ENCODE measurements at regions not wholly inside any gene's neighbourhood (a gene's known extent, or its start where the extent isn't known, plus 50 kb on each side); places are given as distances from the start of the nearest gene placed in this dataset.

- DNase-seq (ENCODE audit: low read depth in 2 of 2), result peak in 1 of 2 donors; percentile 51
- TF ChIP-seq CTCF (IDR thresholded peaks at IDR 0.05; ENCODE audit: low read depth, low read length), result no peak
- H3K4me3 ChIP-seq (replicated peaks in 1 of 2; ENCODE audit: low read depth in 2 of 2, low read length in 2 of 2), result no peak overlapping the region
Measured at GRCh38 chr5:8500426-8500825, 631.5 kb downstream of the MTRR start.

DNA sequence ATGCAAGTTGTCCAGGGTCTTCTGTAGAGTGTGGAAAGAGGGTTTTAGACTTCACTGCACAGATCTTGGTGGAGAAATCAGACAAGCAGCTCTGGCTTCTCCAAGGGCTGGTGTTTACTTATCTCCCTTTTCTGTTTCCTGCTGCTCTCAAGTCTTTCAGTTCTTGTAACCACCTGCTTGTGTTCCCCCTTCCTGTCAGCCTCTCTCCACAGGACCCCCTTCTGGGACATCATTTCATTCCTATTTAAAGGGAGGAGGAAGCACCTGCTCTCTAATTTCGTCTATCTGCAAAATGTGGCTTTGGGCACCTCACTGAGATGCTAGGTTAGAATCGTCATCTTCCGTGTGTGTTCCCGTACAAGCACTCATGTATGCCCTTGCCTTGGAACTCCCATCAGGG lies 636.2 kb downstream of the MTRR start:
- no peak for TF ChIP-seq CTCF (IDR thresholded peaks at IDR 0.05; ENCODE audit: low read depth, low read length)
- DNase-seq (ENCODE audit: low read depth in 2 of 2), result no peak
- no peak overlapping the region for H3K4me3 ChIP-seq (replicated peaks in 1 of 2; ENCODE audit: low read depth in 2 of 2, low read length in 2 of 2)

DNA sequence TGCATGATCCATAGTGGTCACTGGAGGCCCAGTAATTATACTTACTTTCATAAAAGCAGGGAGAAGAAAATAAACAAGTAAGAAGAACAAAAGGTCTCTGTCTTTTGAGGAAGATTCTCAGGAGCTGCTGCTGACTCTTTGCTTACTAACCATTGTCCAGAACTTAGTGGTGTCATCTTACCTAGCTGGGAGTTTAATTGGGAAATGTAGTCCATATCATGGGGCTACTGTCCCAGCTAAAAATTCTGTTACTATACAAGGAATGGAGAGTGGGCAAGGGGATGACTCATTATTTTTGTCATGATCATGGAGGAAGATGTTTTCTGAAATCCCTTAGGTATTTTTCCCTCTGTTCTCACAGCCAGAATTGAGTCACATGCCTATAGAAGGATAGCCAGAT lies 639.3 kb downstream of the MTRR start:
- H3K4me3 ChIP-seq (replicated peaks in 1 of 2; ENCODE audit: low read depth in 2 of 2, low read length in 2 of 2), result no peak overlapping the region
- DNase-seq (ENCODE audit: low read depth in 2 of 2), result peak in 1 of 2 donors; percentile 23
- TF ChIP-seq CTCF (IDR thresholded peaks at IDR 0.05; ENCODE audit: low read depth, low read length), result no peak

GRCh38 chr5:8516356-8516755 lies 647.4 kb downstream of the MTRR start:
- TF ChIP-seq CTCF (IDR thresholded peaks at IDR 0.05; ENCODE audit: low read depth, low read length), result no peak
- no peak for DNase-seq (ENCODE audit: low read depth in 2 of 2)
- no peak overlapping the region for H3K4me3 ChIP-seq (replicated peaks in 1 of 2; ENCODE audit: low read depth in 2 of 2, low read length in 2 of 2)

- no peak for TF ChIP-seq CTCF (IDR thresholded peaks at IDR 0.05; ENCODE audit: low read depth, low read length)
- no peak overlapping the region for H3K4me3 ChIP-seq (replicated peaks in 1 of 2; ENCODE audit: low read depth in 2 of 2, low read length in 2 of 2)
- no peak for DNase-seq (ENCODE audit: low read depth in 2 of 2)
Measured at GRCh38 chr5:8517456-8517855, 648.5 kb downstream of the MTRR start.

- DNase-seq (ENCODE audit: low read depth in 2 of 2), result no peak
- H3K4me3 ChIP-seq (replicated peaks in 1 of 2; ENCODE audit: low read depth in 2 of 2, low read length in 2 of 2), result no peak overlapping the region
- no peak for TF ChIP-seq CTCF (IDR thresholded peaks at IDR 0.05; ENCODE audit: low read depth, low read length)
Measured at GRCh38 chr5:8520917-8521316, 652.0 kb downstream of the MTRR start.

DNA sequence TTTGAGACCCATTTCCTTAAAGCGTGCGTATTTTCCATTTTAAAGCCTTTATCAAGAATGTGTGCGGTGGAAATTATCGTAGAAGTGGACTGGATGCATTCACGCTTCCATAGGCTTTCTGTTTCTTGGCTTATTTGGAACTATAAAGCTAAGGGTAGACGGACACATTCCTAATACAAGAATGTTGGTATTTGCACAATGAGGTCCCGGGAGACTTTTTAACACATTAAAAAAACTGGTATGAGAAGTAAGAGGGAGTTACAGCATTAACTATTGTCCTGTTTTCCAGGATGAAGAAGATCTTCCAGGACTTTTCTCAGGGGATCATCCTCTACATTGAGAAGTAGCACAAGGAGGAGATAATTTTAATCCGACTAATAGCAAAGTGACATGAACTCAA lies 653.0 kb downstream of the MTRR start:
- TF ChIP-seq CTCF (IDR thresholded peaks at IDR 0.05; ENCODE audit: low read depth, low read length), result no peak
- peak; percentile 29 to 32 for DNase-seq (ENCODE audit: low read depth in 2 of 2)
- no peak overlapping the region for H3K4me3 ChIP-seq (replicated peaks in 1 of 2; ENCODE audit: low read depth in 2 of 2, low read length in 2 of 2)

Measured in cardiac fibroblast (primary cell).